H9 (cell line): ENCODE measurements at regions not wholly inside any gene's neighbourhood (a gene's known extent, or its start where the extent isn't known, plus 50 kb on each side); places are given as distances from the start of the nearest gene placed in this dataset.

ENCODE experiments used
- DNase-seq: peaks from one replicate; pipeline ENCODE4 v3.0.0-alpha.2; 2017
- H2AFZ ChIP-seq: one replicate; pipeline ENCODE4 v1.6.1; 2013; ENCODE audit warnings: mild to moderate bottlenecking, low read length, control low read depth, moderate library complexity
- H2AK5ac ChIP-seq: 2 replicates; pipeline ENCODE4 v1.6.1; 2013; ENCODE audit warnings: low read length, control low read depth, mixed read lengths; ENCODE audit not compliant: insufficient read length
- H2BK120ac ChIP-seq: one replicate; pipeline ENCODE4 v1.6.1; 2013; ENCODE audit warnings: low read depth, mild to moderate bottlenecking, low read length, control low read depth, inconsistent platforms; ENCODE audit not compliant: poor library complexity, severe bottlenecking
- H2BK12ac ChIP-seq: 2 replicates; pipeline ENCODE4 v1.6.1; 2013; ENCODE audit warnings: low read length, control low read depth, mixed read lengths, low read depth; ENCODE audit not compliant: insufficient read length
- H2BK15ac ChIP-seq: 2 replicates; pipeline ENCODE4 v1.6.1; 2013; ENCODE audit warnings: low read depth, low read length, control low read depth
- H2BK20ac ChIP-seq: one replicate; pipeline ENCODE4 v1.6.1; 2013; ENCODE audit warnings: low read depth, mild to moderate bottlenecking, low read length, control low read depth, inconsistent platforms; ENCODE audit not compliant: poor library complexity, severe bottlenecking
- H2BK5ac ChIP-seq: 2 replicates; pipeline ENCODE4 v1.6.1; 2013; ENCODE audit warnings: low read length, control low read depth, mixed read lengths; ENCODE audit not compliant: insufficient read length
- H3K14ac ChIP-seq: 2 replicates; pipeline ENCODE4 v1.6.1; 2013; ENCODE audit warnings: low read length, control low read depth; ENCODE audit not compliant: insufficient read depth
- H3K18ac ChIP-seq: 2 replicates; pipeline ENCODE4 v1.6.1; 2013; ENCODE audit warnings: low read depth, mild to moderate bottlenecking, mixed read lengths, low read length, control low read depth; ENCODE audit not compliant: insufficient read length
- H3K23ac ChIP-seq: 2 replicates; pipeline ENCODE4 v1.6.1; 2013; ENCODE audit warnings: low read length, control low read depth, mixed read lengths, low read depth; ENCODE audit not compliant: insufficient read length
- H3K23me2 ChIP-seq: 2 replicates; pipeline ENCODE4 v1.6.1; 2013; ENCODE audit warnings: low read depth, mild to moderate bottlenecking, mixed read lengths, low read length, control low read depth; ENCODE audit not compliant: insufficient read length, poor library complexity, severe bottlenecking
- H3K27ac ChIP-seq: 2 replicates; pipeline ENCODE4 v1.5.1; 2013; ENCODE audit warnings: low read length, control low read depth, mixed read lengths, low read depth; ENCODE audit not compliant: insufficient read length
- H3K27me3 ChIP-seq: 2 replicates; pipeline ENCODE4 v1.6.1; 2013; ENCODE audit warnings: low read length, control low read depth, inconsistent platforms; ENCODE audit not compliant: insufficient read depth
- H3K4ac ChIP-seq: 2 replicates; pipeline ENCODE4 v1.6.1; 2013; ENCODE audit warnings: low read depth, mild to moderate bottlenecking, control low read depth, inconsistent platforms, low read length, moderate library complexity
- H3K4me1 ChIP-seq: 2 replicates; pipeline ENCODE4 v1.6.1; 2013; ENCODE audit warnings: low read length, control low read depth, inconsistent platforms; ENCODE audit not compliant: insufficient read depth
- H3K4me2 ChIP-seq: 2 replicates; pipeline ENCODE4 v1.6.1; 2013; ENCODE audit warnings: low read length, control low read depth, mixed read lengths; ENCODE audit not compliant: insufficient read length, insufficient read depth
- H3K56ac ChIP-seq: 2 replicates; pipeline ENCODE4 v1.6.1; 2013; ENCODE audit warnings: low read depth, mild to moderate bottlenecking, mixed read lengths, low read length, control low read depth; ENCODE audit not compliant: insufficient read length
- H3K79me1 ChIP-seq: 2 replicates; pipeline ENCODE4 v1.6.1; 2013; ENCODE audit warnings: low read depth, mild to moderate bottlenecking, moderate library complexity, low read length, control low read depth, inconsistent platforms; ENCODE audit not compliant: insufficient read depth, poor library complexity, severe bottlenecking
- H3K79me2 ChIP-seq: 2 replicates; pipeline ENCODE4 v1.6.1; 2013; ENCODE audit warnings: low read length, control low read depth, inconsistent platforms; ENCODE audit not compliant: insufficient read depth
- H3K9ac ChIP-seq: 2 replicates; pipeline ENCODE4 v1.6.1; 2013; ENCODE audit warnings: low read length, control low read depth, mixed read lengths; ENCODE audit not compliant: insufficient read length; ENCODE audit errors: extremely low read depth
- H3K9me3 ChIP-seq: one replicate; pipeline ENCODE4 v1.6.1; 2013; ENCODE audit warnings: low read depth, low read length, inconsistent platforms; ENCODE audit not compliant: control insufficient read depth
- H3T11ph ChIP-seq: one replicate; pipeline ENCODE4 v1.6.1; 2013; ENCODE audit warnings: mild to moderate bottlenecking, low read length, control low read depth, inconsistent platforms
- H4K20me1 ChIP-seq: one replicate; pipeline ENCODE4 v1.6.1; 2013; ENCODE audit not compliant: control insufficient read depth, insufficient read length, insufficient read depth
- H4K5ac ChIP-seq: 2 replicates; pipeline ENCODE4 v1.6.1; 2013; ENCODE audit warnings: low read depth, mild to moderate bottlenecking, mixed read lengths, low read length, control low read depth; ENCODE audit not compliant: insufficient read length
- H4K8ac ChIP-seq: replicated peaks from 2 replicates; pipeline ENCODE4 v1.6.1; 2013; ENCODE audit warnings: low read length, control low read depth, mixed read lengths, low read depth; ENCODE audit not compliant: insufficient read length
- H4K91ac ChIP-seq: 2 replicates; pipeline ENCODE4 v1.6.1; 2013; ENCODE audit warnings: low read depth, mild to moderate bottlenecking, moderate library complexity, mixed read lengths, low read length, control low read depth; ENCODE audit not compliant: insufficient read length
- H3K27ac Mint-ChIP-seq, 3 experiments: 2 replicates in 2 of 3; 3 replicates in 1 of 3; pipeline ENCODE4 v1.8.0; 2020 to 2021; ENCODE audit warnings: mixed read lengths in 3 of 3, mild to moderate bottlenecking in 1 of 3, moderate library complexity in 1 of 3
- H3K27me3 Mint-ChIP-seq: 2 replicates; pipeline ENCODE4 v1.8.0; 2021; ENCODE audit warnings: low read depth, mild to moderate bottlenecking, moderate library complexity, mixed read lengths
- H3K36me3 Mint-ChIP-seq, 3 experiments: 2 replicates in 2 of 3; 3 replicates in 1 of 3; pipeline ENCODE4 v1.8.0; 2020 to 2021; ENCODE audit warnings: low read depth in 3 of 3, mixed read lengths in 3 of 3; ENCODE audit not compliant: insufficient read depth in 1 of 3
- H3K4me1 Mint-ChIP-seq, 2 experiments: 2 replicates each; pipeline ENCODE4 v1.8.0; 2020; ENCODE audit warnings: mixed read lengths in 2 of 2
- H3K4me3 Mint-ChIP-seq, 2 experiments: 2 replicates in 1 of 2; 3 replicates in 1 of 2; pipeline ENCODE4 v1.8.0; 2020 to 2021; ENCODE audit warnings: mild to moderate bottlenecking in 2 of 2, mixed read lengths in 2 of 2, moderate library complexity in 1 of 2
- H3K9me3 Mint-ChIP-seq, 2 experiments: 2 replicates in 1 of 2; 3 replicates in 1 of 2; pipeline ENCODE4 v1.8.0; 2020; ENCODE audit warnings: mild to moderate bottlenecking in 2 of 2, mixed read lengths in 2 of 2, moderate library complexity in 1 of 2
- WGBS: extraction: QIAGEN DNeasy Blood & Tissue Kit; methylation state at CpG from one replicate; pipeline ENCODE4 v1.1.7; 2013; ENCODE audit warnings: missing lambda C conversion rate, low lambda C conversion rate, mixed read lengths; ENCODE audit not compliant: insufficient read length; ENCODE audit errors: extremely low coverage; 5-methylcytosine and 5-hydroxymethylcytosine counted together
- TF ChIP-seq, protein P1 (sequence below): fragments of 200-600 bp; sonication (generic); conservative IDR thresholded peaks from 3 replicates; pipeline ENCODE4 v1.8.0; 2021; ENCODE audit warnings: antibody characterized with exemption, mild to moderate bottlenecking

GRCh38 chr6:94417363-94417762, 998.0 kb upstream of the EPHA7 start:
- Histone ChIP-seq H3K79me2 (no peaks in the 10 kb centered on the region), H3K27ac (no peak overlapping the region), H3K56ac (no peak overlapping the region), H4K8ac (no peak overlapping the region), H4K20me1 (no peaks in the 10 kb centered on the region), H2BK120ac (no peak overlapping the region), H3K4me1 (no peaks in the 10 kb centered on the region), H2BK12ac (no peak overlapping the region), H3K18ac (no peak overlapping the region), H3K79me1 (no peaks in the 10 kb centered on the region), H3K23me2 (no peaks in the 10 kb centered on the region), H3K9me3 (no peaks in the 10 kb centered on the region), H2BK15ac (no peak overlapping the region), H3T11ph (no peak overlapping the region), H4K5ac (no peak overlapping the region), H2BK20ac (no peak overlapping the region), H3K23ac (no peak overlapping the region), H3K14ac (no peak overlapping the region), H4K91ac (no peak overlapping the region), H2AK5ac (no peak overlapping the region), H3K27me3 (no peaks in the 10 kb centered on the region), H3K4ac (no peak overlapping the region), H3K9ac (no peak overlapping the region), H2AFZ (no peak overlapping the region), H2BK5ac (no peak overlapping the region), H3K4me2 (no peak overlapping the region)
- no peak overlapping the region for H3K4me3 Mint-ChIP-seq
- H3K27me3 Mint-ChIP-seq, result no peaks in the 10 kb centered on the region
- no peak for DNase-seq
- H3K9me3 Mint-ChIP-seq, result no peaks in the 10 kb centered on the region
- H3K27ac Mint-ChIP-seq, result no peak overlapping the region
- H3K36me3 Mint-ChIP-seq, result no peaks in the 10 kb centered on the region
- no CpG with 5 or more reads among the region's 1 CpG for WGBS
- TF ChIP-seq, protein P1, sequence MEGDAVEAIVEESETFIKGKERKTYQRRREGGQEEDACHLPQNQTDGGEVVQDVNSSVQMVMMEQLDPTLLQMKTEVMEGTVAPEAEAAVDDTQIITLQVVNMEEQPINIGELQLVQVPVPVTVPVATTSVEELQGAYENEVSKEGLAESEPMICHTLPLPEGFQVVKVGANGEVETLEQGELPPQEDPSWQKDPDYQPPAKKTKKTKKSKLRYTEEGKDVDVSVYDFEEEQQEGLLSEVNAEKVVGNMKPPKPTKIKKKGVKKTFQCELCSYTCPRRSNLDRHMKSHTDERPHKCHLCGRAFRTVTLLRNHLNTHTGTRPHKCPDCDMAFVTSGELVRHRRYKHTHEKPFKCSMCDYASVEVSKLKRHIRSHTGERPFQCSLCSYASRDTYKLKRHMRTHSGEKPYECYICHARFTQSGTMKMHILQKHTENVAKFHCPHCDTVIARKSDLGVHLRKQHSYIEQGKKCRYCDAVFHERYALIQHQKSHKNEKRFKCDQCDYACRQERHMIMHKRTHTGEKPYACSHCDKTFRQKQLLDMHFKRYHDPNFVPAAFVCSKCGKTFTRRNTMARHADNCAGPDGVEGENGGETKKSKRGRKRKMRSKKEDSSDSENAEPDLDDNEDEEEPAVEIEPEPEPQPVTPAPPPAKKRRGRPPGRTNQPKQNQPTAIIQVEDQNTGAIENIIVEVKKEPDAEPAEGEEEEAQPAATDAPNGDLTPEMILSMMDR, result no peak
- H3K4me1 Mint-ChIP-seq, result 0 out of 4 replicates have a peak, but pooled peaks cover 0 to 3% of the 10 kb centered on the region in 2 experiments
